ENCODE measurements at regions not wholly inside any gene's neighbourhood (a gene's known extent, or its start where the extent isn't known, plus 50 kb on each side); places are given as distances from the start of the nearest gene placed in this dataset.

- Histone ChIP-seq H3K4me2 (ENCODE audit: insufficient read depth, low read length) (no peak overlapping the region), H3K9me1 (ENCODE audit: control insufficient read depth, insufficient read depth, low read length) (no peaks in the 10 kb centered on the region), H3K27me3 (ENCODE audit: control insufficient read depth in 2 of 2, insufficient read depth in 2 of 2, low read length in 2 of 2) (peaks cover 18 to 67% of the 10 kb centered on the region in 2 experiments; a peak in 4 of 5 replicates), H3K4me3 (no peak overlapping the region), H3K4me1 (replicated peaks in 1 of 2; ENCODE audit: control insufficient read depth in 2 of 2, insufficient read depth in 2 of 2, low read length in 2 of 2) (peaks cover 0 to 4% of the 10 kb centered on the region in 2 experiments; a peak in 3 of 5 replicates), H4K20me1 (replicated peaks; ENCODE audit: control insufficient read depth, insufficient read depth, low read length) (no peaks in the 10 kb centered on the region), H3K36me3 (ENCODE audit: control insufficient read depth, insufficient read depth, low read length) (no peaks in the 10 kb centered on the region), H3K79me2 (ENCODE audit: control insufficient read depth, insufficient read depth, low read length) (no peaks in the 10 kb centered on the region), H3K9me3 (replicated peaks; ENCODE audit: control insufficient read depth, insufficient read depth, low read depth, low read length) (no peaks in the 10 kb centered on the region), H3K27ac (ENCODE audit: extremely low read depth, low read depth, low read length) (no peak overlapping the region), H2AFZ (ENCODE audit: low read depth, low read length) (no peak overlapping the region), H3K9ac (ENCODE audit: insufficient read depth in 1 of 2, low read depth in 2 of 2, low read length in 2 of 2) (no peak overlapping the region)
- in situ Hi-C loops (cut with MboI) = no loop called here
- no peak for FAIRE-seq
- no peak for TF ChIP-seq CBFA2T3 (IDR thresholded peaks at IDR 0.05)
- TF ChIP-seq SP2 (IDR thresholded peaks at IDR 0.05; ENCODE audit: extremely low read depth, low read depth, low read length, poor library complexity, severe bottlenecking) = no peak
- TF ChIP-seq ZNF57 (CRISPR knock-in tag; IDR thresholded peaks at IDR 0.05) = no peak
- TF ChIP-seq TRIM25 (IDR thresholded peaks at IDR 0.05; ENCODE audit: borderline replicate concordance) = no peak
- TF ChIP-seq SFPQ (IDR thresholded peaks at IDR 0.05; ENCODE audit: low read depth, low read length) = no peak
- TF ChIP-seq MXD1 (CRISPR knock-in tag; IDR thresholded peaks at IDR 0.05; ENCODE audit: borderline replicate concordance, poor library complexity, severe bottlenecking) = no peak
- TF ChIP-seq CHD4 (IDR thresholded peaks at IDR 0.05; ENCODE audit: insufficient read depth, insufficient replicate concordance, low read depth, low read length, poor library complexity, severe bottlenecking) = no peak
- TF ChIP-seq MYC (IDR thresholded peaks at IDR 0.05; ENCODE audit: low read depth, low read length) = no peak
- no peak for TF ChIP-seq MYC (CRISPR knock-in tag; IDR thresholded peaks at IDR 0.05; ENCODE audit: borderline replicate concordance, low read depth)
- TF ChIP-seq SNIP1 (IDR thresholded peaks at IDR 0.05; ENCODE audit: low read depth) = no peak
- TF ChIP-seq CTBP1 (IDR thresholded peaks at IDR 0.05; ENCODE audit: borderline replicate concordance) = no peak
- no peak for TF ChIP-seq RCOR1 (IDR thresholded peaks at IDR 0.05; ENCODE audit: borderline replicate concordance in 1 of 2, low read depth in 2 of 2, low read length in 2 of 2)
- no peak for TF ChIP-seq ZNF165 (CRISPR knock-in tag; IDR thresholded peaks at IDR 0.05; ENCODE audit: borderline replicate concordance)
- TF ChIP-seq U2AF2 (optimal IDR thresholded peaks at IDR 0.05; ENCODE audit: low read depth, low read length) = no peak
- TF ChIP-seq DDX20 (tag; IDR thresholded peaks at IDR 0.05; ENCODE audit: low read depth) = no peak
- TF ChIP-seq ETV1 (tag; conservative IDR thresholded peaks at IDR 0.05; ENCODE audit: low read depth) = no peak
- TF ChIP-seq FOXK1 (CRISPR knock-in tag; IDR thresholded peaks at IDR 0.05; ENCODE audit: borderline replicate concordance) = no peak
- no peak for TF ChIP-seq HNRNPLL (IDR thresholded peaks at IDR 0.05; ENCODE audit: low read depth, low read length, poor library complexity, severe bottlenecking)
- TF ChIP-seq PRMT5 (CRISPR knock-in tag; IDR thresholded peaks at IDR 0.05) = no peak
- no peak for DNase-seq (ENCODE audit: extremely low read depth in 1 of 4, low spot score in 3 of 4)
- ChIA-PET POLR2A (no interaction called here), CTCF (ENCODE audit: low intra/inter-chr PET ratio) (no interaction called here)
- WGBS (ENCODE audit: insufficient coverage, low coverage, missing lambda C conversion rate) = 6% methylated on average over 23 of the region's 23 CpGs
- intact Hi-C loops (cut with micrococcal nuclease) = no loop called here
- BruUV-seq (replicated peaks) = no TSS peak
- ATAC-seq = no peak
Observed at GRCh38 chr6:167576050-167576741, 250.5 kb upstream of the AFDN start.
